ENCODE measurements at regions not wholly inside any gene's neighbourhood (a gene's known extent, or its start where the extent isn't known, plus 50 kb on each side); places are given as distances from the start of the nearest gene placed in this dataset.
A peak's percentile ranks its signal among the peaks of the same experiment; 100 is the strongest.

GRCh38 chr11:129722529-129722928, 93.1 kb upstream of the TMEM45B start:
- no peak overlapping the region for H3K4me3 ChIP-seq (replicated peaks; ENCODE audit: low read depth, low read length)
- no peak for TF ChIP-seq CTCF (IDR thresholded peaks at IDR 0.05; ENCODE audit: low read length, missing control alignments)
- no peak for DNase-seq (ENCODE audit: low read depth)

DNA sequence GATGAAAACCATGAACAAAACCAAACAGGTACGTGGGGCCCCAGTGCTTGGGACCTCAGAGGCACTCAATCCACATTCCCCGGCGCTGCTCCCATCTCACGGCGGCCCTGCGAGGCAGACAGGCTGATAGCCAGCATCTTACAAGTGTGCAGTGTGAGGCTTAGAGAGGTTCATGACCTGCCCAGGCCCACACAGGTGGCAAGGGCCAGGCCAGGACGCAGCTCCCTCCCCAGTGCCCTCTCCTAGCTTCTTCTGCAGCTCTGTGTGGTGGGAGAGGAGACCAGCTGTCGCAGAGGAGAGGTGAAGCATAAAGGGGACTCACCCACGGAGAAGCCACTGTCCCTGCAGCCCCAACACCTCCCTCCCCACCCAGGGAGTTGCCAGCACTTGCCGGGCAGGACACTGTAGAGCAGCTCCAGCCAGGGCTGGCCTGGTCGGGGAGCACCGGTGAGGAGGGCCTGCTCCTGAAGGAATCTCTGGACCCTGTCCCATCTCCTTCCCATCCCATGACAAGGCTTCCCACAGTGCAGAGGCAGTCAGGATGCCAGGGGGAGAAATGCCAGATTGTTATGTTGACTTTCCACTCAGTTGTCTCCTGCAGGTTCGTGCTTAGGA, 92.4 kb upstream of the TMEM45B start:
- TF ChIP-seq CTCF (IDR thresholded peaks at IDR 0.05; ENCODE audit: low read length, missing control alignments): no peak
- no peak overlapping the region for H3K4me3 ChIP-seq (replicated peaks; ENCODE audit: low read depth, low read length)
- no peak for DNase-seq (ENCODE audit: low read depth)

DNA sequence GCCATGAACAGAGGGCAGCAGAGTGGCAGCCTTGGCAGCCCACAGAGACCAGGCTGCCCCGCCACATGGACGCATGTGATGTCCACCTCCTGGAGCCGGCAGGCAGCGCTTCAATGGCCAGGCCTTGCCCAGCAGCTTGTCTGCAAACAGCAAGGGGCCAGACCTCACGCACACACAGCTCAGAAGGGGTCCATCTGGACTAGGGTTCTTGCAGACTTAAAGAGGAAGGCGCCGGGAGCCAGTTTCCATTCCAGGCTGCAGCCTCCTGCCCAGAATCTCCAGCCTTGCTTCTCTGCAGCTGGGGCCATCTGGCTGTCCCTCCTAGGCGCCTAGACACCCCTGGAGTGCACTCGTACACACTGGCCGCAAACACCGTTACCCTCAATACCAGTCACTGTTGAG, 91.9 kb upstream of the TMEM45B start:
- no peak overlapping the region for H3K4me3 ChIP-seq (replicated peaks; ENCODE audit: low read depth, low read length)
- no peak for DNase-seq (ENCODE audit: low read depth)
- TF ChIP-seq CTCF (IDR thresholded peaks at IDR 0.05; ENCODE audit: low read length, missing control alignments): no peak

GRCh38 chr11:129724866-129725265, 90.8 kb upstream of the TMEM45B start:
- no peak for TF ChIP-seq CTCF (IDR thresholded peaks at IDR 0.05; ENCODE audit: low read length, missing control alignments)
- DNase-seq (ENCODE audit: low read depth): peak; percentile 17
- no peak overlapping the region for H3K4me3 ChIP-seq (replicated peaks; ENCODE audit: low read depth, low read length)

GRCh38 chr11:129726179-129726578, 89.5 kb upstream of the TMEM45B start:
- no peak for TF ChIP-seq CTCF (IDR thresholded peaks at IDR 0.05; ENCODE audit: low read length, missing control alignments)
- H3K4me3 ChIP-seq (replicated peaks; ENCODE audit: low read depth, low read length): no peak overlapping the region

DNA sequence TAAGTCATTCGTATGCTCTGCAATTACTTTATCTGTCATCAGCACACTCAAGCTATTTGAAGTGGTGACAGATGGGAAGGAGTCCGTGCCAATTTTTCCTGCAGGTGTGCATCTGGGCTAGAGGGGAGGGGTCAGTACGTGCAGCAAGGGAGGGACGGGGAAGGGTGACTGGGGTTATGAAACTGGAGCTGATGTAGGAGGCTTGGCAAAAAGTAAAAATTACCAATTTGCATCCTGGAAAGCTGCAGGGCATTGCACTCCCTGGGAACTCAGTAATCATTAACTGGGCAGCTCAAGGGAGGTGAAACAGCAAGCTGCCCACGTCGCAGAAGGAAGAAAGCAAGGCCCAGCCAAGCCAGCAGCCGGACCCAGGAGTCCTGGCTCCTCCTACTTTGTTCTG, 87.1 kb upstream of the TMEM45B start:
- no peak for DNase-seq (ENCODE audit: low read depth)
- no peak for TF ChIP-seq CTCF (IDR thresholded peaks at IDR 0.05; ENCODE audit: low read length, missing control alignments)
- H3K4me3 ChIP-seq (replicated peaks; ENCODE audit: low read depth, low read length): no peak overlapping the region

More at GRCh38 chr11:129726179-129726578, 89.5 kb upstream of the TMEM45B start:
- DNase-seq (ENCODE audit: low read depth): no peak

DNA sequence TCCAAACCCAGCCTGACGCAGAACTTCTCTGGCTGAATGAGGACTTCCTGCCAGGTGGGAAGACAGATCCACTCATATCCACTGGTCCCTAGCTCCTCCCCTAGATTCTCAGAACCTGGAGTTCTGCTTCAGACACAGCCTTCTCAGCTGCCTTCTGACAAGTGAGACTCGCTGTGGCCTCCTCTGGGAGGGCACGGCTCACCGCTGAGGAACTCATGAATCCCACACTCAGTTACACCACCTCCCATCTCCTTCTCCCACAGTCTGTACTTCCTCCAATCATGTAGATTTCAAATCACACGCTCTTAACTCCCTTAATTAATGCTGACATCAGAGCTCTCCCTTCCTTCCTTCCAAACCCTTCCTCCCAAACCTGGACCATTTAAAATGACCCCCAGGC, 86.4 kb upstream of the TMEM45B start:
- no peak for DNase-seq (ENCODE audit: low read depth)
- H3K4me3 ChIP-seq (replicated peaks; ENCODE audit: low read depth, low read length): no peak overlapping the region
- TF ChIP-seq CTCF (IDR thresholded peaks at IDR 0.05; ENCODE audit: low read length, missing control alignments): no peak

Data from fibroblast of pulmonary artery (primary cell).